HG02938 (cell line): ENCODE measurements at regions not wholly inside any gene's neighbourhood (a gene's known extent, or its start where the extent isn't known, plus 50 kb on each side); places are given as distances from the start of the nearest gene placed in this dataset.
"Not testable (repeated sequence)": the region's sequence is repeated elsewhere in the genome, so short reads cannot be mapped to it uniquely, and the experiment has no call there.

ENCODE experiments used
- ATAC-seq: cut with Tn5 transposase; IDR thresholded peaks from one replicate; pipeline ENCODE4 v1.9.1; 2021; ENCODE audit warnings: mild to moderate bottlenecking, moderate library complexity; ENCODE audit not compliant: unreplicated experiment

- ATAC-seq, result no peak
Observed at GRCh38 chr6:65996096-65996495, 289.1 kb upstream of the EYS start.

GRCh38 chr6:65989676-65990075, 282.6 kb upstream of the EYS start:
- ATAC-seq, result no peak

- no peak for ATAC-seq
Observed at GRCh38 chr6:65988006-65988405, 281.0 kb upstream of the EYS start.

GRCh38 chr6:65984089-65984488, 277.1 kb upstream of the EYS start:
- ATAC-seq, result no peak

GRCh38 chr6:65979120-65979519, 272.1 kb upstream of the EYS start:
- ATAC-seq, result no peak

- not testable (repeated sequence) for ATAC-seq
Observed at GRCh38 chr6:65971252-65971651, 264.2 kb upstream of the EYS start.

GRCh38 chr6:65964261-65964660, 257.2 kb upstream of the EYS start:
- ATAC-seq, result no peak

GRCh38 chr6:65955034-65955433, 248.0 kb upstream of the EYS start:
- no peak for ATAC-seq

- no peak for ATAC-seq
Observed at GRCh38 chr6:65948062-65948461, 241.0 kb upstream of the EYS start.

GRCh38 chr6:65943548-65943947, 236.5 kb upstream of the EYS start:
- ATAC-seq, result no peak

- no peak for ATAC-seq
Observed at GRCh38 chr6:65943051-65943450, 236.0 kb upstream of the EYS start.

GRCh38 chr6:65938000-65938399, 231.0 kb upstream of the EYS start:
- ATAC-seq, result no peak

- no peak for ATAC-seq
Observed at GRCh38 chr6:65935412-65935811, 228.4 kb upstream of the EYS start.

GRCh38 chr6:65933390-65933789, 226.4 kb upstream of the EYS start:
- no peak for ATAC-seq

- ATAC-seq, result no peak
Observed at GRCh38 chr6:65927141-65927540, 220.1 kb upstream of the EYS start.

GRCh38 chr6:65924411-65924810, 217.4 kb upstream of the EYS start:
- ATAC-seq, result no peak

GRCh38 chr6:65922049-65922448, 215.0 kb upstream of the EYS start:
- no peak for ATAC-seq

GRCh38 chr6:65908065-65908464, 201.0 kb upstream of the EYS start:
- ATAC-seq, result no peak

GRCh38 chr6:65903992-65904391, 197.0 kb upstream of the EYS start:
- no peak for ATAC-seq

- no peak for ATAC-seq
Observed at GRCh38 chr6:65900928-65901327, 193.9 kb upstream of the EYS start.

- no peak for ATAC-seq
Observed at GRCh38 chr6:65896140-65896539, 189.1 kb upstream of the EYS start.

- no peak for ATAC-seq
Observed at GRCh38 chr6:65876668-65877067, 169.6 kb upstream of the EYS start.

- ATAC-seq, result no peak
Observed at GRCh38 chr6:65852369-65852852, 145.4 kb upstream of the EYS start.

- ATAC-seq, result no peak
Observed at GRCh38 chr6:65830151-65830550, 123.1 kb upstream of the EYS start.
